Eye (tissue), 1 donor: ENCODE measurements at regions not wholly inside any gene's neighbourhood (a gene's known extent, or its start where the extent isn't known, plus 50 kb on each side); places are given as distances from the start of the nearest gene placed in this dataset.

Source experiments
- DNase-seq: peaks from one replicate; pipeline ENCODE4 v3.0.0-alpha.2; 2015

- DNase-seq = no peak
Observed at GRCh38 chr6:95511404-95511803, 65.9 kb upstream of the MANEA start.

GRCh38 chr6:95515975-95516374 lies 61.4 kb upstream of the MANEA start:
- no peak for DNase-seq

GRCh38 chr6:95517004-95517403 lies 60.3 kb upstream of the MANEA start:
- DNase-seq = no peak

GRCh38 chr6:95517568-95517967 lies 59.8 kb upstream of the MANEA start:
- no peak for DNase-seq

GRCh38 chr6:95518630-95519227 lies 58.6 kb upstream of the MANEA start:
- no peak for DNase-seq

GRCh38 chr6:95519228-95520037 lies 57.9 kb upstream of the MANEA start:
- no peak for DNase-seq

GRCh38 chr6:95521181-95521580 lies 56.2 kb upstream of the MANEA start:
- no peak for DNase-seq
